ENCODE measurements at regions not wholly inside any gene's neighbourhood (a gene's known extent, or its start where the extent isn't known, plus 50 kb on each side); places are given as distances from the start of the nearest gene placed in this dataset.
"Not testable (repeated sequence)": the region's sequence is repeated elsewhere in the genome, so short reads cannot be mapped to it uniquely, and the experiment has no call there.

DNA sequence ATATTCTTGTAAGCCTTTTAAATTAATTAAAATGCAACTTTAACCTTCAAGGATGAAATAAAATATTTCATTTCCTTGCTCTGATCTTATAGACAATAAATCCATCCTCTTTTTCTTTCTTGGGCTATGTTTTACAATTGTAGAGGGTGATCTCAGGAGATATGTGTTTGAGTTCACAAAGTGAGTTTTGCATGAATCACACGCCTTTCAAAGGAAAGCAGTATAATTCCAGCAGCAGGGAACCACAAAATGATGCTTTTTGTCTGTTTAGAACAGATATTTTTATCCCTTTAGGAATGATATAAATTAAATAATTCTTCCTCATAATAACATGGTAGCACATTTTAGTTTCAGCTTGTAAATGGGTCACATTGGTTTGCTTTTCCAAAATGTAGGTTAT, 191.2 kb downstream of the SEMA6D start:
- intact Hi-C loops (cut with DNase I) = loop anchor here in 1 of 10 donors (10.0 kb wide), 1 partner anchor 56 kb away; no protein-coding TSS in a partner anchor

DNA sequence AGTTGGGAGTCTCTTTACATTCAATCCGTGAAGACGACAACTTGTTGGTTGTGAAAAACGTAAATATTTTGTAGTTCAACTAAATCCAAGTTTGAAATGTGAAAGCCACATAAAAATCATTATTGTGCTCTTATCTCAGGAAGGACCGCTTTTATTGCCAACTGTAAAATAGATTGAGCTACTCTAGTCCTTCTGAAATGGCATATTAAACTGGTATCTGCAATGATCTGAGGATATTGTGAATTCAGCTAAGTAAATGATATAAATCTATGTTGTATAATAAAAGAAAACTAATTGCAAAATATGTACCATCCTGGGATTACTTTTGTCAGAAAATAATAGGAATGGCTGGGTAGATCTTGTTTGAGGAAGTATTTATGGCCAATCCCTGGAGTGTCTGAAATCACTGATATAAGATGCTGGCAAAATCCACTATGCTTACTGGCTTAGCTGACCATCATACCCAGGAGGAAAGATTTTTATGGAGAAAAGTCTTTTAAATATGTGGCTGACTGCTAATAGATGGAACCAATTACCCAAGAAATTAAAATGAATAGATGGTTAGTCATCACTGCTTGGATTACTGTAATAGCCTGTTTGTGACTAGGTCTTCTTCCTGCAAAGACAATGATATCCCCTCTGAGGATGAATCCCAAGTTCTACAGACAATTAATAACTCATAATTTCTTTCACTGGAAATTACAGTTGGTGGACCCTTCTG, 191.8 kb downstream of the SEMA6D start:
- TF ChIP-seq, protein P1, sequence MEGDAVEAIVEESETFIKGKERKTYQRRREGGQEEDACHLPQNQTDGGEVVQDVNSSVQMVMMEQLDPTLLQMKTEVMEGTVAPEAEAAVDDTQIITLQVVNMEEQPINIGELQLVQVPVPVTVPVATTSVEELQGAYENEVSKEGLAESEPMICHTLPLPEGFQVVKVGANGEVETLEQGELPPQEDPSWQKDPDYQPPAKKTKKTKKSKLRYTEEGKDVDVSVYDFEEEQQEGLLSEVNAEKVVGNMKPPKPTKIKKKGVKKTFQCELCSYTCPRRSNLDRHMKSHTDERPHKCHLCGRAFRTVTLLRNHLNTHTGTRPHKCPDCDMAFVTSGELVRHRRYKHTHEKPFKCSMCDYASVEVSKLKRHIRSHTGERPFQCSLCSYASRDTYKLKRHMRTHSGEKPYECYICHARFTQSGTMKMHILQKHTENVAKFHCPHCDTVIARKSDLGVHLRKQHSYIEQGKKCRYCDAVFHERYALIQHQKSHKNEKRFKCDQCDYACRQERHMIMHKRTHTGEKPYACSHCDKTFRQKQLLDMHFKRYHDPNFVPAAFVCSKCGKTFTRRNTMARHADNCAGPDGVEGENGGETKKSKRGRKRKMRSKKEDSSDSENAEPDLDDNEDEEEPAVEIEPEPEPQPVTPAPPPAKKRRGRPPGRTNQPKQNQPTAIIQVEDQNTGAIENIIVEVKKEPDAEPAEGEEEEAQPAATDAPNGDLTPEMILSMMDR (IDR thresholded peaks at IDR 0.05) = no peak
- H3K4me1 ChIP-seq = no peaks in the 10 kb centered on the region
- H3K36me3 ChIP-seq = no peaks in the 10 kb centered on the region
- DNase-seq (no peak), ATAC-seq (no peak)
- 87 to 92% methylated on average over 4 of the region's 4 CpGs for WGBS, 2 donors
- intact Hi-C loops (cut with DNase I) = loop anchor here in 1 of 10 donors (10.0 kb wide), 1 partner anchor 56 kb away; no protein-coding TSS in a partner anchor
- H3K27ac ChIP-seq = no peak overlapping the region
- H3K9me3 ChIP-seq = peaks cover 0 to 14% (median 0%) of the 10 kb centered on the region in 11 donors
- no peak overlapping the region for H3K4me3 ChIP-seq
- H3K27me3 ChIP-seq = no peaks in the 10 kb centered on the region

More for the DNA sequence above, 191.2 kb downstream of the SEMA6D start:
- H3K4me1 ChIP-seq = no peaks in the 10 kb centered on the region
- H3K9me3 ChIP-seq = peaks cover 0 to 20% (median under 1%) of the 10 kb centered on the region in 11 donors
- TF ChIP-seq, protein P1 (IDR thresholded peaks at IDR 0.05) = no peak
- H3K27ac ChIP-seq = no peak overlapping the region
- no peak for ATAC-seq
- WGBS, 2 donors = 90 to 95% methylated on average over 1 of the region's 1 CpG
- no peaks in the 10 kb centered on the region for H3K27me3 ChIP-seq
- no peak for DNase-seq
- H3K4me3 ChIP-seq = no peak overlapping the region
- no peaks in the 10 kb centered on the region for H3K36me3 ChIP-seq

DNA sequence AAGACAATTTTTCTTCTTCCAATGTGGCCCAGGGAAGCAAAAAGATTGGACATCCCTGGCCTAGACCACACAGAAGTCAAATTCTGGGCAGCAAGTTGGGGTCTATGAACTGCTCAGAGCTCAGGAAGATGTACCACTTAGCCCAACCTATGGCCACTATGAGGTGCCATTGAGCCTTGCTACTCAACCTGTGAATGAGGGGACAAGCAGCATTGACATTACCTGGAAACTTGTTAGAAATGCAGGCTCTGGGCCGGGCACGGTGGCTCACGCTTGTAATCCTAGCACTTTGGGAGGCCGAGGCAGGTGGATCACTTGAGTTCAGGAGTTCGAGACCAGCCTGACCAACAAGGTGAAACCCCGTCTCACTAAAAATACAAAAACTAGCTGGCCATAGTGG, 195.6 kb downstream of the SEMA6D start:
- H3K36me3 ChIP-seq; H3K9me3 ChIP-seq; H3K27me3 ChIP-seq; DNase-seq; intact Hi-C loops (cut with DNase I); H3K4me1 ChIP-seq; H3K4me3 ChIP-seq; H3K27ac ChIP-seq; ATAC-seq: not testable (repeated sequence)
- 68 to 90% methylated on average over 6 of the region's 6 CpGs for WGBS, 2 donors
- TF ChIP-seq, protein P1 (IDR thresholded peaks at IDR 0.05) = peak in 1 of 9 donors; percentile 8

DNA sequence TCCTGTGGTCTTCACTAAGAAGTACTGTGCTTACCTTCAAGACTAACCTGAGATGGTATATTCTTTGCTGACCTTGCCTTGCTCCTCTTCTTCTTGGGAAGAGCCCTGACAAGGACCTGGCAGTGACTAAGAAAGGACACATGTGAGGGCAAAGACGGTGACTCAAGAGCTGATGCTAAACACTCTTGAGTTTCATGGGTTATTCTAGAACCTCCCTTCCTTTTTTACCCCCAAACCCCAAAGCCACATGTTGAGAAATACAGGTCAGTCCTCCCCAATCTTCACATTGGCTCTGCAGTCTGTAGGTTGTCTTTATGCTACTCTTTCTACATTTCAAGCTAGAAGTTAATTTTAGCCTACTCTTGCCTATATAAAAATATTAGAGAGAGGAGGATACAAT, 200.6 kb downstream of the SEMA6D start:
- ATAC-seq = no peak
- DNase-seq = no peak
- H3K4me1 ChIP-seq = no peaks in the 10 kb centered on the region
- no peaks in the 10 kb centered on the region for H3K36me3 ChIP-seq
- WGBS, 2 donors = 88 to 89% methylated on average over 1 of the region's 1 CpG
- H3K4me3 ChIP-seq = no peak overlapping the region
- H3K27me3 ChIP-seq = no peaks in the 10 kb centered on the region
- TF ChIP-seq, protein P1 (IDR thresholded peaks at IDR 0.05) = no peak
- H3K27ac ChIP-seq = no peak overlapping the region
- intact Hi-C loops (cut with DNase I) = no loop called here
- no peaks in the 10 kb centered on the region for H3K9me3 ChIP-seq

All from heart right ventricle (tissue), 16 donors.